ENCODE measurements at regions not wholly inside any gene's neighbourhood (a gene's known extent, or its start where the extent isn't known, plus 50 kb on each side); places are given as distances from the start of the nearest gene placed in this dataset.

GRCh38 chr7:155166673-155167370 lies 96.7 kb downstream of the HTR5A start:
- Mint-ChIP-seq H3K4me1 (no peaks in the 10 kb centered on the region), H3K27me3 (peaks cover 14% of the 10 kb centered on the region), H3K9me3 (no peaks in the 10 kb centered on the region), H3K4me3 (no peak overlapping the region), H3K27ac (no peak overlapping the region), H3K36me3 (ENCODE audit: low read depth) (no peaks in the 10 kb centered on the region)
- DNase-seq: no peak
- POLR2A ChIA-PET: no interaction called here
- CTCF ChIA-PET: interaction anchor here (0.9 kb wide), 1 partner anchor 434 kb away, joined by 3 read pairs; no protein-coding TSS in a partner anchor

GRCh38 chr7:155167706-155168365 lies 97.7 kb downstream of the HTR5A start:
- Mint-ChIP-seq H3K4me3 (no peak overlapping the region), H3K27ac (no peak overlapping the region), H3K27me3 (peaks cover 8% of the 10 kb centered on the region), H3K9me3 (no peaks in the 10 kb centered on the region), H3K4me1 (no peaks in the 10 kb centered on the region), H3K36me3 (ENCODE audit: low read depth) (no peaks in the 10 kb centered on the region)
- CTCF ChIA-PET: interaction anchor here (1.0 kb wide), 1 partner anchor 241 kb away, joined by 3 read pairs; no protein-coding TSS in a partner anchor
- no peak for DNase-seq
- POLR2A ChIA-PET: no interaction called here

GRCh38 chr7:155168597-155169480 lies 98.7 kb downstream of the HTR5A start:
- no peaks in the 10 kb centered on the region for H3K36me3 Mint-ChIP-seq (ENCODE audit: low read depth)
- no peak overlapping the region for H3K27ac Mint-ChIP-seq
- POLR2A ChIA-PET: no interaction called here
- H3K4me1 Mint-ChIP-seq: no peaks in the 10 kb centered on the region
- CTCF ChIA-PET: no interaction called here
- H3K4me3 Mint-ChIP-seq: no peak overlapping the region
- peaks cover 2% of the 10 kb centered on the region for H3K27me3 Mint-ChIP-seq
- DNase-seq: no peak
- no peaks in the 10 kb centered on the region for H3K9me3 Mint-ChIP-seq

- Mint-ChIP-seq H3K27me3 (no peaks in the 10 kb centered on the region), H3K27ac (no peak overlapping the region), H3K9me3 (no peaks in the 10 kb centered on the region), H3K36me3 (ENCODE audit: low read depth) (no peaks in the 10 kb centered on the region), H3K4me1 (no peaks in the 10 kb centered on the region), H3K4me3 (no peak overlapping the region)
- no peak for DNase-seq
- POLR2A ChIA-PET: no interaction called here
- CTCF ChIA-PET: no interaction called here
Observed at GRCh38 chr7:155169498-155170065, 99.5 kb downstream of the HTR5A start.

- Mint-ChIP-seq H3K4me1 (no peaks in the 10 kb centered on the region), H3K4me3 (no peak overlapping the region), H3K27ac (no peak overlapping the region), H3K27me3 (no peaks in the 10 kb centered on the region), H3K9me3 (no peaks in the 10 kb centered on the region), H3K36me3 (ENCODE audit: low read depth) (no peaks in the 10 kb centered on the region)
- DNase-seq: no peak
- CTCF ChIA-PET: no interaction called here
- POLR2A ChIA-PET: no interaction called here
Observed at GRCh38 chr7:155170331-155170730, 100.2 kb downstream of the HTR5A start.

GRCh38 chr7:155172141-155172540 lies 102.0 kb downstream of the HTR5A start:
- CTCF ChIA-PET: interaction anchor here (2.1 kb wide), 1 partner anchor 173 kb away, joined by 5 read pairs; no protein-coding TSS in a partner anchor
- no peaks in the 10 kb centered on the region for H3K36me3 Mint-ChIP-seq (ENCODE audit: low read depth)
- no peaks in the 10 kb centered on the region for H3K4me1 Mint-ChIP-seq
- DNase-seq: no peak
- POLR2A ChIA-PET: no interaction called here
- no peak overlapping the region for H3K27ac Mint-ChIP-seq
- no peak overlapping the region for H3K4me3 Mint-ChIP-seq
- H3K9me3 Mint-ChIP-seq: no peaks in the 10 kb centered on the region
- no peaks in the 10 kb centered on the region for H3K27me3 Mint-ChIP-seq

GRCh38 chr7:155173905-155174304 lies 103.8 kb downstream of the HTR5A start:
- H3K4me3 Mint-ChIP-seq: no peak overlapping the region
- no peaks in the 10 kb centered on the region for H3K27me3 Mint-ChIP-seq
- H3K9me3 Mint-ChIP-seq: no peaks in the 10 kb centered on the region
- DNase-seq: no peak
- ChIA-PET POLR2A (interaction anchor here (0.6 kb wide), 2 partner anchors 11 to 123 kb away, joined by 4 to 5 read pairs; partner anchors contain the start of gene INSIG1), CTCF (no interaction called here)
- H3K4me1 Mint-ChIP-seq: no peaks in the 10 kb centered on the region
- no peak overlapping the region for H3K27ac Mint-ChIP-seq
- no peaks in the 10 kb centered on the region for H3K36me3 Mint-ChIP-seq (ENCODE audit: low read depth)

- H3K27ac Mint-ChIP-seq: no peak overlapping the region
- no peak for DNase-seq
- ChIA-PET CTCF (no interaction called here), POLR2A (no interaction called here)
- no peaks in the 10 kb centered on the region for H3K27me3 Mint-ChIP-seq
- H3K36me3 Mint-ChIP-seq (ENCODE audit: low read depth): no peaks in the 10 kb centered on the region
- H3K4me3 Mint-ChIP-seq: no peak overlapping the region
- H3K9me3 Mint-ChIP-seq: peaks cover 2% of the 10 kb centered on the region
- no peaks in the 10 kb centered on the region for H3K4me1 Mint-ChIP-seq
Observed at GRCh38 chr7:155178096-155178495, 108.0 kb downstream of the HTR5A start.

- POLR2A ChIA-PET: no interaction called here
- Mint-ChIP-seq H3K4me3 (no peak overlapping the region), H3K27ac (no peak overlapping the region), H3K9me3 (peaks cover 23% of the 10 kb centered on the region), H3K36me3 (ENCODE audit: low read depth) (peaks cover 3% of the 10 kb centered on the region), H3K27me3 (no peaks in the 10 kb centered on the region), H3K4me1 (no peaks in the 10 kb centered on the region)
- CTCF ChIA-PET: interaction anchor here (1.0 kb wide), 1 partner anchor 163 kb away, joined by 4 read pairs; no protein-coding TSS in a partner anchor
- no peak for DNase-seq
Observed at GRCh38 chr7:155181768-155182167, 111.6 kb downstream of the HTR5A start.

- no peak overlapping the region for H3K27ac Mint-ChIP-seq
- H3K36me3 Mint-ChIP-seq (ENCODE audit: low read depth): peaks cover 3% of the 10 kb centered on the region
- ChIA-PET POLR2A (no interaction called here), CTCF (interaction anchor here (1.0 to 1.1 kb wide), 2 partner anchors 154 to 162 kb away, joined by 3 to 4 read pairs; no protein-coding TSS in a partner anchor)
- H3K4me3 Mint-ChIP-seq: no peak overlapping the region
- H3K27me3 Mint-ChIP-seq: no peaks in the 10 kb centered on the region
- no peak for DNase-seq
- H3K9me3 Mint-ChIP-seq: peaks cover 30% of the 10 kb centered on the region
- no peaks in the 10 kb centered on the region for H3K4me1 Mint-ChIP-seq
Observed at GRCh38 chr7:155182406-155182970, 112.4 kb downstream of the HTR5A start.

- Mint-ChIP-seq H3K27me3 (no peaks in the 10 kb centered on the region), H3K27ac (no peak overlapping the region), H3K36me3 (ENCODE audit: low read depth) (peaks cover 3% of the 10 kb centered on the region), H3K4me3 (no peak overlapping the region), H3K9me3 (peaks cover 30% of the 10 kb centered on the region), H3K4me1 (peaks cover 5% of the 10 kb centered on the region)
- DNase-seq: no peak
- ChIA-PET POLR2A (no interaction called here), CTCF (interaction anchor here (1.1 kb wide), 1 partner anchor 153 kb away, joined by 3 read pairs; no protein-coding TSS in a partner anchor)
Observed at GRCh38 chr7:155183655-155184054, 113.5 kb downstream of the HTR5A start.

GRCh38 chr7:155184923-155185322 lies 112.8 kb upstream of the INSIG1 start:
- ChIA-PET CTCF (interaction anchor here (1.3 kb wide), 1 partner anchor 160 kb away, joined by 3 read pairs; no protein-coding TSS in a partner anchor), POLR2A (interaction anchor here (0.6 kb wide), 1 partner anchor 11 kb away, joined by 5 read pairs; no protein-coding TSS in a partner anchor)
- Mint-ChIP-seq H3K4me3 (no peak overlapping the region), H3K4me1 (peaks cover 7% of the 10 kb centered on the region), H3K36me3 (ENCODE audit: low read depth) (peaks cover 3% of the 10 kb centered on the region), H3K9me3 (peaks cover 30% of the 10 kb centered on the region), H3K27ac (no peak overlapping the region), H3K27me3 (no peaks in the 10 kb centered on the region)
- DNase-seq: no peak
